ENCODE measurements at regions not wholly inside any gene's neighbourhood (a gene's known extent, or its start where the extent isn't known, plus 50 kb on each side); places are given as distances from the start of the nearest gene placed in this dataset.

- Mint-ChIP-seq H3K9me3 (ENCODE audit: unreplicated experiment) (no peaks in the 10 kb centered on the region), H3K27me3 (ENCODE audit: insufficient read depth, unreplicated experiment) (no peaks in the 10 kb centered on the region), H3K4me1 (ENCODE audit: insufficient read depth, unreplicated experiment) (peaks cover 10% of the 10 kb centered on the region), H3K27ac (ENCODE audit: low read depth, unreplicated experiment) (no peak overlapping the region), H3K36me3 (ENCODE audit: insufficient read depth, unreplicated experiment) (no peaks in the 10 kb centered on the region), H3K4me3 (ENCODE audit: unreplicated experiment) (no peak overlapping the region)
- POLR2A ChIA-PET, result no interaction called here
- BruUV-seq (replicated peaks), result no TSS peak
- TF ChIP-seq, protein P1, sequence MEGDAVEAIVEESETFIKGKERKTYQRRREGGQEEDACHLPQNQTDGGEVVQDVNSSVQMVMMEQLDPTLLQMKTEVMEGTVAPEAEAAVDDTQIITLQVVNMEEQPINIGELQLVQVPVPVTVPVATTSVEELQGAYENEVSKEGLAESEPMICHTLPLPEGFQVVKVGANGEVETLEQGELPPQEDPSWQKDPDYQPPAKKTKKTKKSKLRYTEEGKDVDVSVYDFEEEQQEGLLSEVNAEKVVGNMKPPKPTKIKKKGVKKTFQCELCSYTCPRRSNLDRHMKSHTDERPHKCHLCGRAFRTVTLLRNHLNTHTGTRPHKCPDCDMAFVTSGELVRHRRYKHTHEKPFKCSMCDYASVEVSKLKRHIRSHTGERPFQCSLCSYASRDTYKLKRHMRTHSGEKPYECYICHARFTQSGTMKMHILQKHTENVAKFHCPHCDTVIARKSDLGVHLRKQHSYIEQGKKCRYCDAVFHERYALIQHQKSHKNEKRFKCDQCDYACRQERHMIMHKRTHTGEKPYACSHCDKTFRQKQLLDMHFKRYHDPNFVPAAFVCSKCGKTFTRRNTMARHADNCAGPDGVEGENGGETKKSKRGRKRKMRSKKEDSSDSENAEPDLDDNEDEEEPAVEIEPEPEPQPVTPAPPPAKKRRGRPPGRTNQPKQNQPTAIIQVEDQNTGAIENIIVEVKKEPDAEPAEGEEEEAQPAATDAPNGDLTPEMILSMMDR (IDR thresholded peaks at IDR 0.05; ENCODE audit: unreplicated experiment), result no peak
- CTCF ChIA-PET, result interaction anchor here (0.9 kb wide), 1 partner anchor 1999 kb away, joined by 4 read pairs; no protein-coding TSS in a partner anchor
- intact Hi-C loops (cut with micrococcal nuclease), result no loop called here
- no peak for DNase-seq (ENCODE audit: unreplicated experiment)
These were observed 1224.6 kb downstream of the CDH8 start for GRCh38 chr16:60811657-60812056.

GRCh38 chr16:60811051-60811608 is 1225.1 kb downstream of the CDH8 start:
- no peaks in the 10 kb centered on the region for H3K36me3 Mint-ChIP-seq (ENCODE audit: insufficient read depth, unreplicated experiment)
- no peak overlapping the region for H3K4me3 Mint-ChIP-seq (ENCODE audit: unreplicated experiment)
- no TSS peak for BruUV-seq (replicated peaks)
- ChIA-PET POLR2A (no interaction called here), CTCF (interaction anchor here (0.9 kb wide), 1 partner anchor 1998 kb away, joined by 4 read pairs; no protein-coding TSS in a partner anchor)
- no peaks in the 10 kb centered on the region for H3K27me3 Mint-ChIP-seq (ENCODE audit: insufficient read depth, unreplicated experiment)
- H3K27ac Mint-ChIP-seq (ENCODE audit: low read depth, unreplicated experiment), result no peak overlapping the region
- intact Hi-C loops (cut with micrococcal nuclease), result no loop called here
- TF ChIP-seq, protein P1 (IDR thresholded peaks at IDR 0.05; ENCODE audit: unreplicated experiment), result no peak
- H3K4me1 Mint-ChIP-seq (ENCODE audit: insufficient read depth, unreplicated experiment), result peaks cover 10% of the 10 kb centered on the region
- H3K9me3 Mint-ChIP-seq (ENCODE audit: unreplicated experiment), result no peaks in the 10 kb centered on the region
- no peak for DNase-seq (ENCODE audit: unreplicated experiment)

GRCh38 chr16:60810250-60810649 is 1226.0 kb downstream of the CDH8 start:
- H3K27ac Mint-ChIP-seq (ENCODE audit: low read depth, unreplicated experiment), result no peak overlapping the region
- H3K4me3 Mint-ChIP-seq (ENCODE audit: unreplicated experiment), result no peak overlapping the region
- BruUV-seq (replicated peaks), result no TSS peak
- TF ChIP-seq, protein P1 (IDR thresholded peaks at IDR 0.05; ENCODE audit: unreplicated experiment), result no peak
- no peak for DNase-seq (ENCODE audit: unreplicated experiment)
- H3K36me3 Mint-ChIP-seq (ENCODE audit: insufficient read depth, unreplicated experiment), result no peaks in the 10 kb centered on the region
- intact Hi-C loops (cut with micrococcal nuclease), result no loop called here
- ChIA-PET POLR2A (no interaction called here), CTCF (no interaction called here)
- H3K9me3 Mint-ChIP-seq (ENCODE audit: unreplicated experiment), result peaks cover 4% of the 10 kb centered on the region
- peaks cover 10% of the 10 kb centered on the region for H3K4me1 Mint-ChIP-seq (ENCODE audit: insufficient read depth, unreplicated experiment)
- H3K27me3 Mint-ChIP-seq (ENCODE audit: insufficient read depth, unreplicated experiment), result no peaks in the 10 kb centered on the region

DNA sequence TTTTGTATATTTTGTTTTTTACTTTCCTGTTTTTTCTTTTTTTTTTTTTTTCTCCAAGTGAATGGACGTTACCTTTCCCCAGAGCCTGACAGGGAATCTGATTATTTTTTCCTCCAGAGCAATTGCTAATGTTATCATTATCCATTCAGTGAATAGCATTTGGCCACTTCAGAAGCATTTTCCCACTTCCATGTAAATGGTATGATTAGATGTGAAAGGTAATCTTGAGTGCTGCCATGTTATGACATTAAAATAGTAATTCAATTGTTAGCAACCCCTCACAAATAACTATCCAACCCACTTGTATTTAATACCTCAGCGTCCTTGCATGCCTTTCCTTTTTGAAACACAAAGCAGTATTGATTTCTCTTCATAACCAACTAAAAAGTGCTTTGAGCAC is 1243.8 kb downstream of the CDH8 start:
- H3K4me3 Mint-ChIP-seq (ENCODE audit: unreplicated experiment), result no peak overlapping the region
- TF ChIP-seq, protein P1 (IDR thresholded peaks at IDR 0.05; ENCODE audit: unreplicated experiment), result no peak
- H3K4me1 Mint-ChIP-seq (ENCODE audit: insufficient read depth, unreplicated experiment), result no peaks in the 10 kb centered on the region
- no TSS peak for BruUV-seq (replicated peaks)
- intact Hi-C loops (cut with micrococcal nuclease), result no loop called here
- no peak overlapping the region for H3K27ac Mint-ChIP-seq (ENCODE audit: low read depth, unreplicated experiment)
- ChIA-PET POLR2A (no interaction called here), CTCF (no interaction called here)
- H3K27me3 Mint-ChIP-seq (ENCODE audit: insufficient read depth, unreplicated experiment), result no peaks in the 10 kb centered on the region
- H3K9me3 Mint-ChIP-seq (ENCODE audit: unreplicated experiment), result no peaks in the 10 kb centered on the region
- no peaks in the 10 kb centered on the region for H3K36me3 Mint-ChIP-seq (ENCODE audit: insufficient read depth, unreplicated experiment)
- DNase-seq (ENCODE audit: unreplicated experiment), result no peak
